Fibroblast of gingiva (primary cell): ENCODE measurements at regions not wholly inside any gene's neighbourhood (a gene's known extent, or its start where the extent isn't known, plus 50 kb on each side); places are given as distances from the start of the nearest gene placed in this dataset.
"Not testable (repeated sequence)": the region's sequence is repeated elsewhere in the genome, so short reads cannot be mapped to it uniquely, and the experiment has no call there.

Source experiments
- DNase-seq: peaks from one replicate; pipeline ENCODE4 v3.0.0-alpha.2; 2011; ENCODE audit warnings: low read depth

DNA sequence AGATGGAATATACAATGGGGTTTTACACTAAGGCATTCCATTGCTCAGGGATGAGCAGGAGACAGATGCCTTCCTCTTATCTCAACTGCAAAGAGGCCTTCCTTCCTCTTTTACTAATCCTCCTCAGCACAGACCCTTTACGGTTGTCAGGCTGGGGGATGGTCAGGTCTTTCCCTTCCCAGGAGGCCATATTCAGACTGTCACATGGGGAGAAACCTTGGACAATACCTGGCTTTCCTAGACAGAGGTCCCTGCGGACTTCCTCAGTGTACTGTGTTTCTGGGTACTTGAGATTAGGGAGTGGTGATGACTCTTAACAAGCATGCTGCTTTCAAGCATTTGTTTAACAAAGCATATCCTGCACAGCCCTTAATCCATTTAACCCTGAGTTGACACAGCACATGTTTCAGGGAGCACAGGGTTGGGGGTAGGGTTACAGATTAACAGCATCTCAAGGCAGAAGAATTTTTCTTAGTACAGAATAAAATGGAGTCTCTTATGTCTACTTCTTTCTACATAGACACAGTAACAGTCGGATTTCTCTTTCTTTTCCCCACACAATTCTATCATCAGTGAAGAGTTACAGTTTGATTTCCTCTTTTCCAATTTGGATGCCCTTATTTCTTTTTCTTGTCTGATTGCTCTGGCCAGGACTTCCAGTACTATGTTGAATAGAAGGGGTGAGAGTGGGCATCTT is 737.1 kb downstream of the TRHDE start:
- not testable (repeated sequence) for DNase-seq

DNA sequence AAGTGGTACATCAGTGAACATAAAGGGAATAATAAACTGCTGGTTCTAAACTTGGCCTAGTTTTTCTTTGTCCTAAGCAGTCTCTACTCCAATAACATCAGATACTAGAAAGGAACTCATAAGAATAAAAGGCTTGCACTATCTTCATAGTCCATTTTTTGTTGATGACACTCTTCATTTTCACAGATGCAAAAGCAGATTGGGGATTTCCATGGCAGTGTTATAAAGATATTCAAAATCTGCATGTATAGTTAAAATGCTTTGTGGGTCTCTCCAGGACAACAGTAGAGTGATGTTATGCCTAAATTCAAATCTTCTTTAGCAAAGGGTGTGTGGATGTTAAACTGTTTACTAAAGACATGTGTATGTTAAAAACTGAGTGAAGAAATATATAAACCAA is 745.8 kb downstream of the TRHDE start:
- no peak for DNase-seq

- DNase-seq, result no peak
Observed at GRCh38 chr12:73053893-73054292, 781.7 kb downstream of the TRHDE start.

DNA sequence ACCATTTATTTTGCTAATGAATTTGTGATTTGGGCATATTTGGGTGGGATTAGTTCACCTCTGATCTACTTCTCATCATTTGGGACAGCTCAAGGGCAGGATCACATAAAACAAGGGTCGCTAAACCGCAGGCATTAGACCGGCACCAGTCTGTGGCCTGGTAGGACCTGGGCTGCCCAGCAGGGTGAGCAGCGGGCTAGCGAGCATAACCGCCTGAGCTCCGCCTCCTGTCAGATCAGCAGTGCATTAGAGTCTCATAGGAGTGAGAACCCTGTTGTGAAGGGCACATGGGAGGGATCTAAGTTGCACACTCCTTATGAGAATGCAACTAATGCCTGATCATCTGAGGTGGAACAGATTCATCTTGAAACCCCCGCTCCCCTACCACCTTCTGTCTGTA is 785.3 kb downstream of the TRHDE start:
- DNase-seq, result no peak

DNA sequence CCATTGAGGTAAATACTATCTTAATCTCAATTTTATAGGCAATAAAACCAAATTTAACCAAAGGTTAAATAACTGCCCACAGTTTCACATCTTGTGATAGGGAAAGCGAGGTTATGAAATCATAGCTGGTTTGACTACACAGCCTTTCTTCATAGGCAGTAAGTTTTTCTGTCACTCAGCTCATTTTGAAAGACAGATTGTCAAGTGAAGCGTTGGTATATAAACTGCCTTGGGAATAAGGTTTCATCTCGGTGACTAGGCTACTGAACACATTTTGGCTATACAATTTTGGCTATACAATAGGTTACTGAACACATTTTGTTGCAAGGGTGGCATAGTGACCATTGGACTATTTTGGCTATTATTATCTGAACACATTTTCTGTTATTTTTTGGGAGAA is 793.7 kb downstream of the TRHDE start:
- DNase-seq, result no peak

DNA sequence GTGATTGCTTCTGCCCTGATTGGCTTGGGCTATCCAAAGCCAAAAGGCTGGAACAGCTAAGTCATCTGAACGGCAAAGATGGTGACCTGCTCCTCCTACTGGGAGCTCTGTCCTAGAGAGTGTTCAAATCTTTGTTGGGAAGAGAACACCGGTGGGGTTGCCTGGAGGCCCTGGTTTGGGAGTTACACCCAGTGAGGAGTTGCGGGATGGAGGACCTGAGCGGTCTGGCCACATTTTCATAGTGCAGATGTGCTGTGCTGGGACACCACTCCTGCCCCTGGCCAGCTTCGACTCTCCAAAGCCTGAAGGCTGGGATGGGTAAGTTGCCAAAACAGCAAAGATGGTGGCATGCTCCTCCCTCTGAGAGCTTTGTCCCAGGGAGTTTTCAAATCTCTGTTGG is 795.4 kb downstream of the TRHDE start:
- DNase-seq, result no peak

DNA sequence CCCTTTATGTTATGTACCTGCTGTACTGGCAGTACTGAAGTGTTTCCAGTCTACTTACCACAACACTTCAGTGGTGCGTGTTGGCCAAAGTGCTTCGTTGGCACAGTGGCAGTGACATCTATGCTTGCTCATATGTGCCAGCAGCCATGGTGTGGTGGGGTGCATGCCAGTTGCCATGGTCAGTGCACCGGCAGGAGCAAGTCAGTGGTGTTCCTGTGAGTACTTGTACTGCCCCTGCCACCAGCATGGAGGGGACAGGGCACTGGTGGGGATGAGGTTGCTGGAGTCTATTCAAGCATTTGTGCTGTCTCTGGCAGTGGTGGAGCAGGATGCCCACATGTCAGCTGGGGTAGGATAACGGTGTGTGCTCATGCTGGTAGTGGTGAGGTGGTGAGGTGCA is 800.0 kb downstream of the TRHDE start:
- DNase-seq, result no peak

- no peak for DNase-seq
Observed at GRCh38 chr12:73076760-73077159, 804.6 kb downstream of the TRHDE start.

DNA sequence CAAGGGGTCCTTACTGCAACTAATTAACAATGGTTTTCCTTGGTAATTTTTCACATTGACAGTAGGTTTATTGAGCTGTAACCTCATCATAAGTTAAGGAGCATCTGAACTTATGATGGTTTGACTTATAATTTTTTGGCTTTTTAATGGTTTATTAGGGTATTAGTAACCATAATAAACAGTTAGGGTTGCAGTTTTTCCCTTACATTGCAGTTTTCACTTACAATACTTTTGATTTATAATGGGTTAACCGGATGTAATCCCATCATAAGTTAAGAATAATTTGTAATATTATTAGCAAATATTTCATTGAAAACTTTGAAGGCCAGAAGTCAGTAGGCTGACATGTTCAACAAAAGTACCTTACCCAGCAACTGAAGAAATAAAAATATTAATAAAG is 811.6 kb downstream of the TRHDE start:
- DNase-seq, result no peak

GRCh38 chr12:73106296-73106695 is 834.1 kb downstream of the TRHDE start:
- no peak for DNase-seq

DNA sequence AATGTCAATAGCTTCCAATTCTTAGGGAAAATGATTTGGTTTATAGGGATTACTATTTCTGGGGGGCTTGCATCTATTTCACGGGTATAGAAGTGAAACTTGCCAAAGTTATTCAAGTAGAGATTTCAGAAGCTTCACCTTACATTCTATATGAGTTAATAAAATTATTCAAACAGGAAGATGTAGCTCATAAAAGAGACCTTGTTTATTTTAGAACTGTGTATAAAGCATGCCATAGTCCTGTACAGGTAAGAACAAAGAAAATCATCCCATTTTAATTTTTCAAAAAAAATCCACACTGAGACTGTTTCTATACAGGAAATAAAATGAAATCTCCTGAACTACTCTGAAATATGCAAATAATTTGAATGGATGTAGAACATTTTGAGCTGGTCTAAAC is 834.7 kb downstream of the TRHDE start:
- DNase-seq, result no peak

- no peak for DNase-seq
Observed at GRCh38 chr12:73110816-73111215, 838.6 kb downstream of the TRHDE start.

DNA sequence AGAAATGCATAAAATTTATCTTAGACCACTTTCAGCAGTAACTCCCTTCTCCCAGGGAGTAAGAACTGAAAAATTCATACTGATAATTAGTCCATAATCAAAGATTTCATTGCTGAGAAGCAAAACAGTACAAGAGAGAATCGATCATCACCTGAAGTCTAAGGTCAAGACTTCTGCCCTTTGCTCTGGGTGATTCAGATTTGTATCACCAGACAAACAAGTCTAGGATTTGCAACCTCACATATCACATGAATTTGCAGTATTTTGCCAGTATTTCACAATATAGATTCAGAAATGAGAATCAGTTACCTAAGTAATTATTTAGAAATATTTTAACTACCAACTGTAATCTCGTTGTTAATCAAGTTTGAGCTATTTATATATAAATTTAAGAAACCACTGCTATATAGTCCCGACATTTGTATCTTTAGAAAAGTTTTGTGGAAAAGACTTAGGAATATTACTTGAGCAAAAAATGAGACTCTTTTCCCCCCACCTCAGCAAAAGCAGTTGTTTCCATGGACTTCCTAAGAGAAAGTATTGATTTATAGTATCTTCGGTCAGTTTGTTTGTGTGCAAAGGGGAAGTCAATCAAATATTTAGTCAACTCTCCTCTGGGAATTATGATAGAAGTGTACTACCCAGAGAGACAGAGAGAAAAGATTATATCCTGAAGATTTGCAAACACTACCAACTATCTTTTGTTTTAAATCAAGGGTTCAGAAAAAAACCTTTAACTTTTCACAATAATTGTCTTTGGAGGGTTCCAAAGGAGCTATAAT is 840.1 kb downstream of the TRHDE start:
- DNase-seq, result no peak

DNA sequence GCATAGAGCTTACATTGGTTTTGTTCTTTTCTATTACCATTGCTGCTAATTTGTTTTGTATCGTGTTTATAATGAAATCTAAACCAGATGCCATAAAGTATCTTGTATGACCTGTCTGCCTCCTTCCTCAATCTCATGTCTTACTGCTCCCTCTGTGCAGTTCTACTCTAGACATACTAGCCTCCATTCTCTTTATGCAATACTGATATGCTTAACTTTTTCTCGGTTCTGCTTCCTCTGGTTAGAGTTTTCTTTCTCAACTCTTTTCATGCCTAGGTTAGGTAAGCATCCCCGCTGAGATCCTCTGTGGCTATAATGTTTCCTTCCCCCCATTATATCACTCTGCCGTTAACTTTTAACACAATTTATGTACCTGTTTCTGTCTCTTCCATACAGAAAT is 852.3 kb downstream of the TRHDE start:
- DNase-seq, result no peak

DNA sequence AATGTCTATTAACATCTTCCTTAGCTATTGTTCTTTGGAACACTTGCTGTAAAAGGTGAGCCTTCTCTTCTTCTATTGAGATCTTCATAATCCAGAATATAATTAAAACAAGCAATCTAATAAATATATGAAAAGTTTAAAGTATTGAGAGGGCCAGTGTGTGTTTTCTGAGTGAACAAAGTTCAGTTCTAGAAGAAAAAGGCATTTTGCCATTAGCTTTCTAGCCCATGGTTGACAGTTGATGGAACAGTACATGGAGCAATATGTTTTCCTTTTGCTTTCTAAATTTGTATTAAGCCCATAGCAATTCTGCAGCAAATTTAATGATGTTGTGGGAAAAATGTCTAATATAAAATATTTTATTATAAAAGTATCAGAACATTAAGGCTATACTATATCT is 853.0 kb downstream of the TRHDE start:
- no peak for DNase-seq

DNA sequence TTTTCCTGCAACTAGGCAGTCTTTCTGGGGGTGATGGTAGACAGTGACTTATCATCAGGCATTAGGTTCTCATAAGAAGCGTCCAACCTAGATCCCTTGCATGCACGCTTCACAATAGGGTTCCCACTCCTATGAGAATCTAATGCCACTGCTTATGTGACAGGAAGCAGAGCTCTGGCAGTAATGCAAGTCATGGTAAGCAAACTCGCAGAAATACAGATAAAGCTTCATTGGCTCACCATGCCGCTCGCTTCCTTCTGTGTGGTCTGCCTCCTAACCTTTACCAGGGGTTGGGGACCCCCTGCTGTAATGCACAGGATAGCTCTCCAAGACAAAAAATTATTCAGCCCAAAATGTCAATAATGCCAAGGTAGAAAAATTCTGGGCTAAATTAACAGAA is 864.2 kb downstream of the TRHDE start:
- DNase-seq, result no peak

DNA sequence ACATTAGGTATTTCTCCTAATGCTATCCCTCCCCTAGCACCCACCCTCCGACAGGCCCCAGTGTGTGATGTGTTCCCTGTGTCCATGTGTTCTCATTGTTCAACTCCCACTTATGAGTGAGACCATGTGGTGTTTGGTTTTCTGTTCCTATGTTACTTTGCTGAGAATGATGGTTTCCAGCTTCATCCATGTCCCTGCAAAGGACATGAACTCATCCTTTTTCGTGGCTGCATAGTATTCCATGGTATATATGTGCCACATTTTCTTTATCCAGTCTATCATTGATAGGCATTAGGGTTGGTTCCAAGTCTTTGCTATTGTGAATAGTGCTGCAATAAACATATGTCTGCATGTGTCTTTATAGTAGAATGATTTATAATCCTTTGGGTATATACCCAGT is 867.5 kb downstream of the TRHDE start:
- DNase-seq, result not testable (repeated sequence)

- no peak for DNase-seq
Observed at GRCh38 chr12:73158341-73158740, 886.2 kb downstream of the TRHDE start.

DNA sequence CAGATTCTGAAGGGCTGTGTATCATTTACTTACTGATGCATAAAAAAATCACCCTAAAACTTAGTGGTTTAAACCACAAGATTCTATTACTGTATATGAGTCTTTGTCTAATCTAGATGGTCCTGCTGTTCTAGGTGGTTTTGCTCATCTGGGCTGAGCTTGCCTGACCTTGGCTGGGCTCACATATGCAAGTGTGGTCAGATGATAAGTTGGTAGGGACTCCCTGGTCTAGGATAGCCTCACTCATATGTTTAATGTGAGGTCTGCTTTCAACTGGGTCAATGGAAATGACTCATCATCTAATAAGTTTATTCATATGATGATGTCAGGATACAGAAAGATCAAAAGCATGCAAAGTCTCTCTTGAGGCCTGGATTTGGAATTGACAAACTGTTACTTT is 887.8 kb downstream of the TRHDE start:
- no peak for DNase-seq

DNA sequence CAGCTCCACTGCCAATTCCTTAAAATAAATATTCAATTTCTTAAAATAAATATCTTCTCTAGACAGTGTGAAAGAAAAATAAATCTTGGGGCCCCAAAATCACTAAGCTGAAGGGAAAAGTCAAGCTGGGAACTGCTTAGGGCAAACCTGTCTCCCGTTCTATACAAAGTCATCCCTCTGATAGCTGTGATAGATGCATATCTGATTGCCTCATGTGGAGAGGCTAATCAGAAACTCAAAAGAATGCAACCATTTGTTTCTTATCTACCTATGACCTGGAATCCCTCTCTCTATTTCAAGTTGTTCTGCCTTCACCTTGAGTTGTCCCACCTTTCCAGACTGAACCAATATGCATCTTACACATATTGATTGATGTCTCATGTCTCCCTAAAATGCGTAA is 889.8 kb downstream of the TRHDE start:
- no peak for DNase-seq

DNA sequence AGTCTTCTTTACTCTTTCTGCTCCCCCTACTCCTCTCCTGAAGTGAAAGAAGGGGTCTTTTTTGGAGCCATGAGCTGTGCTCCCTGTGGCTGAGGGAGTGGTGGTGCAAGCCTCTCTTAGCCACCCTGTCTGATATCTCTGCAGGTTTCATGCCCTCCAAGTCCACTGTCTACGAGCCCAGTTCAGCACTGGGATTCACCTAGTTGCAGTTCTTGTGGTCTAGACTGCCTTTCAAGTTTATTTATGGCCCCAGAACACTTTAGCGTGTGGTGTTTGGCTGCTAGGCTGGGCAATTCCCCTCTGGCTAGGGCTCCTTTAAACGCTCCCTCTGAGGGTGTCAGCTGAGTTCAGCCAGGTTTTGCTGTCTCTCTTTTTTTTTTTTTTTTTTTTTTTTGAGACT is 908.6 kb downstream of the TRHDE start:
- no peak for DNase-seq

- DNase-seq, result no peak
Observed at GRCh38 chr12:73181244-73181643, 909.1 kb downstream of the TRHDE start.

- DNase-seq, result no peak
Observed at GRCh38 chr12:73185403-73185802, 913.2 kb downstream of the TRHDE start.

GRCh38 chr12:73186272-73186671 is 914.1 kb downstream of the TRHDE start:
- DNase-seq, result no peak
